ENCODE measurements at regions not wholly inside any gene's neighbourhood (a gene's known extent, or its start where the extent isn't known, plus 50 kb on each side); places are given as distances from the start of the nearest gene placed in this dataset.

GRCh38 chr2:198953328-198953727 lies 504.4 kb downstream of the SATB2 start:
- Histone ChIP-seq H2BK15ac (ENCODE audit: low read depth, poor library complexity, severe bottlenecking) (no peak overlapping the region), H3K9me3 (ENCODE audit: control insufficient read depth, low read length) (no peaks in the 10 kb centered on the region), H3K4me2 (ENCODE audit: low read length, poor library complexity, severe bottlenecking) (no peak overlapping the region), H3K14ac (ENCODE audit: low read length in 2 of 2) (no peak overlapping the region), H3K23ac (ENCODE audit: low read length in 2 of 2) (no peak overlapping the region), H3K27ac (ENCODE audit: low read length, poor library complexity, severe bottlenecking) (no peak overlapping the region), H3K79me1 (replicated peaks; ENCODE audit: low read length, poor library complexity, severe bottlenecking) (no peaks in the 10 kb centered on the region), H4K91ac (ENCODE audit: low read length) (no peak overlapping the region), H2BK12ac (ENCODE audit: low read length in 2 of 2) (no peak overlapping the region), H3K4me1 (ENCODE audit: control insufficient read depth, insufficient read depth, low read depth, low read length) (no peaks in the 10 kb centered on the region), H2AFZ (ENCODE audit: low read depth, low read length) (no peak overlapping the region), H3K18ac (ENCODE audit: low read depth in 1 of 2, low read length in 2 of 2) (no peak overlapping the region), H3K36me3 (ENCODE audit: control insufficient read depth in 1 of 2, insufficient read depth in 2 of 2, low read depth in 1 of 2, low read length in 2 of 2) (no peaks in the 10 kb centered on the region), H4K8ac (ENCODE audit: low read length) (no peak overlapping the region), H3K9ac (ENCODE audit: low read length) (no peak overlapping the region), H2BK5ac (ENCODE audit: low read depth, low read length, poor library complexity, severe bottlenecking) (no peak overlapping the region), H2BK120ac (ENCODE audit: low read depth, low read length) (no peak overlapping the region), H3K4me3 (ENCODE audit: insufficient read depth in 1 of 2, low read depth in 1 of 2, low read length in 2 of 2) (no peak overlapping the region), H2AK5ac (ENCODE audit: low read length, severe bottlenecking) (no peak overlapping the region), H3K4ac (ENCODE audit: low read depth in 1 of 2, low read length in 2 of 2) (no peak overlapping the region), H3K27me3 (ENCODE audit: control insufficient read depth in 1 of 2, insufficient read depth in 1 of 2, low read length in 2 of 2) (no peaks in the 10 kb centered on the region)
- no peak for DNase-seq

- Histone ChIP-seq H3K9ac (ENCODE audit: low read length) (no peak overlapping the region), H3K27me3 (ENCODE audit: control insufficient read depth in 1 of 2, insufficient read depth in 1 of 2, low read length in 2 of 2) (no peaks in the 10 kb centered on the region)
These were observed 506.9 kb downstream of the SATB2 start for GRCh38 chr2:198950803-198951202.

GRCh38 chr2:198945496-198945895 lies 512.2 kb downstream of the SATB2 start:
- H3K27me3 ChIP-seq (ENCODE audit: control insufficient read depth in 1 of 2, insufficient read depth in 1 of 2, low read length in 2 of 2): no peaks in the 10 kb centered on the region
- no peaks in the 10 kb centered on the region for H3K36me3 ChIP-seq (ENCODE audit: control insufficient read depth in 1 of 2, insufficient read depth in 2 of 2, low read depth in 1 of 2, low read length in 2 of 2)
- H2AK5ac ChIP-seq (ENCODE audit: low read length, severe bottlenecking): no peak overlapping the region
- H2BK5ac ChIP-seq (ENCODE audit: low read depth, low read length, poor library complexity, severe bottlenecking): no peak overlapping the region
- H4K8ac ChIP-seq (ENCODE audit: low read length): no peak overlapping the region
- no peak overlapping the region for H2BK15ac ChIP-seq (ENCODE audit: low read depth, poor library complexity, severe bottlenecking)
- no peak for DNase-seq
- no peak overlapping the region for H3K23ac ChIP-seq (ENCODE audit: low read length in 2 of 2)
- no peak overlapping the region for H4K91ac ChIP-seq (ENCODE audit: low read length)
- WGBS: no CpG with 5 or more reads among the region's 3 CpGs
- H2BK12ac ChIP-seq (ENCODE audit: low read length in 2 of 2): no peak overlapping the region
- H3K9ac ChIP-seq (ENCODE audit: low read length): no peak overlapping the region
- no peak overlapping the region for H2BK120ac ChIP-seq (ENCODE audit: low read depth, low read length)
- H3K4me3 ChIP-seq (ENCODE audit: insufficient read depth in 1 of 2, low read depth in 1 of 2, low read length in 2 of 2): no peak overlapping the region
- no peaks in the 10 kb centered on the region for H3K4me1 ChIP-seq (ENCODE audit: control insufficient read depth, insufficient read depth, low read depth, low read length)
- no peak overlapping the region for H3K4me2 ChIP-seq (ENCODE audit: low read length, poor library complexity, severe bottlenecking)
- H3K4ac ChIP-seq (ENCODE audit: low read depth in 1 of 2, low read length in 2 of 2): no peak overlapping the region
- H3K9me3 ChIP-seq (ENCODE audit: control insufficient read depth, low read length): no peaks in the 10 kb centered on the region
- no peaks in the 10 kb centered on the region for H3K79me1 ChIP-seq (replicated peaks; ENCODE audit: low read length, poor library complexity, severe bottlenecking)
- H3K27ac ChIP-seq (ENCODE audit: low read length, poor library complexity, severe bottlenecking): no peak overlapping the region
- H3K18ac ChIP-seq (ENCODE audit: low read depth in 1 of 2, low read length in 2 of 2): no peak overlapping the region
- H3K14ac ChIP-seq (ENCODE audit: low read length in 2 of 2): no peak overlapping the region
- no peak overlapping the region for H2AFZ ChIP-seq (ENCODE audit: low read depth, low read length)

More at GRCh38 chr2:198950803-198951202, 506.9 kb downstream of the SATB2 start:
- Histone ChIP-seq H2BK120ac (ENCODE audit: low read depth, low read length) (no peak overlapping the region), H3K18ac (ENCODE audit: low read depth in 1 of 2, low read length in 2 of 2) (no peak overlapping the region), H4K91ac (ENCODE audit: low read length) (no peak overlapping the region), H3K23ac (ENCODE audit: low read length in 2 of 2) (no peak overlapping the region), H2BK5ac (ENCODE audit: low read depth, low read length, poor library complexity, severe bottlenecking) (no peak overlapping the region), H2AFZ (ENCODE audit: low read depth, low read length) (no peak overlapping the region), H3K4ac (ENCODE audit: low read depth in 1 of 2, low read length in 2 of 2) (no peak overlapping the region), H3K9me3 (ENCODE audit: control insufficient read depth, low read length) (no peaks in the 10 kb centered on the region), H4K8ac (ENCODE audit: low read length) (no peak overlapping the region), H2BK15ac (ENCODE audit: low read depth, poor library complexity, severe bottlenecking) (no peak overlapping the region), H3K4me3 (ENCODE audit: insufficient read depth in 1 of 2, low read depth in 1 of 2, low read length in 2 of 2) (no peak overlapping the region), H3K36me3 (ENCODE audit: control insufficient read depth in 1 of 2, insufficient read depth in 2 of 2, low read depth in 1 of 2, low read length in 2 of 2) (no peaks in the 10 kb centered on the region), H3K4me2 (ENCODE audit: low read length, poor library complexity, severe bottlenecking) (no peak overlapping the region), H2BK12ac (ENCODE audit: low read length in 2 of 2) (no peak overlapping the region), H3K79me1 (replicated peaks; ENCODE audit: low read length, poor library complexity, severe bottlenecking) (no peaks in the 10 kb centered on the region), H3K27ac (ENCODE audit: low read length, poor library complexity, severe bottlenecking) (no peak overlapping the region), H3K14ac (ENCODE audit: low read length in 2 of 2) (no peak overlapping the region), H3K4me1 (ENCODE audit: control insufficient read depth, insufficient read depth, low read depth, low read length) (no peaks in the 10 kb centered on the region), H2AK5ac (ENCODE audit: low read length, severe bottlenecking) (no peak overlapping the region)
- no peak for DNase-seq

- Histone ChIP-seq H3K18ac (ENCODE audit: low read depth in 1 of 2, low read length in 2 of 2) (no peak overlapping the region), H3K27me3 (ENCODE audit: control insufficient read depth in 1 of 2, insufficient read depth in 1 of 2, low read length in 2 of 2) (no peaks in the 10 kb centered on the region), H3K79me1 (replicated peaks; ENCODE audit: low read length, poor library complexity, severe bottlenecking) (no peaks in the 10 kb centered on the region), H2BK12ac (ENCODE audit: low read length in 2 of 2) (no peak overlapping the region), H3K23ac (ENCODE audit: low read length in 2 of 2) (no peak overlapping the region), H3K14ac (ENCODE audit: low read length in 2 of 2) (no peak overlapping the region), H3K36me3 (ENCODE audit: control insufficient read depth in 1 of 2, insufficient read depth in 2 of 2, low read depth in 1 of 2, low read length in 2 of 2) (no peaks in the 10 kb centered on the region), H3K27ac (ENCODE audit: low read length, poor library complexity, severe bottlenecking) (no peak overlapping the region), H2AK5ac (ENCODE audit: low read length, severe bottlenecking) (no peak overlapping the region), H4K8ac (ENCODE audit: low read length) (no peak overlapping the region), H2AFZ (ENCODE audit: low read depth, low read length) (no peak overlapping the region), H3K4me3 (ENCODE audit: insufficient read depth in 1 of 2, low read depth in 1 of 2, low read length in 2 of 2) (no peak overlapping the region), H3K4me2 (ENCODE audit: low read length, poor library complexity, severe bottlenecking) (no peak overlapping the region), H2BK5ac (ENCODE audit: low read depth, low read length, poor library complexity, severe bottlenecking) (no peak overlapping the region), H3K9ac (ENCODE audit: low read length) (no peak overlapping the region), H3K4ac (ENCODE audit: low read depth in 1 of 2, low read length in 2 of 2) (no peak overlapping the region), H3K4me1 (ENCODE audit: control insufficient read depth, insufficient read depth, low read depth, low read length) (no peaks in the 10 kb centered on the region), H2BK120ac (ENCODE audit: low read depth, low read length) (no peak overlapping the region), H2BK15ac (ENCODE audit: low read depth, poor library complexity, severe bottlenecking) (no peak overlapping the region), H3K9me3 (ENCODE audit: control insufficient read depth, low read length) (peaks cover 12% of the 10 kb centered on the region), H4K91ac (ENCODE audit: low read length) (no peak overlapping the region)
- DNase-seq: no peak
These were observed 527.6 kb downstream of the SATB2 start for GRCh38 chr2:198930170-198930569.
